HG03196 (cell line): ENCODE measurements at regions not wholly inside any gene's neighbourhood (a gene's known extent, or its start where the extent isn't known, plus 50 kb on each side); places are given as distances from the start of the nearest gene placed in this dataset.
"Not testable (repeated sequence)": the region's sequence is repeated elsewhere in the genome, so short reads cannot be mapped to it uniquely, and the experiment has no call there.

Experiments
- ATAC-seq: cut with Tn5 transposase; IDR thresholded peaks from one replicate; pipeline ENCODE4 v1.9.1; 2021; ENCODE audit not compliant: unreplicated experiment

DNA sequence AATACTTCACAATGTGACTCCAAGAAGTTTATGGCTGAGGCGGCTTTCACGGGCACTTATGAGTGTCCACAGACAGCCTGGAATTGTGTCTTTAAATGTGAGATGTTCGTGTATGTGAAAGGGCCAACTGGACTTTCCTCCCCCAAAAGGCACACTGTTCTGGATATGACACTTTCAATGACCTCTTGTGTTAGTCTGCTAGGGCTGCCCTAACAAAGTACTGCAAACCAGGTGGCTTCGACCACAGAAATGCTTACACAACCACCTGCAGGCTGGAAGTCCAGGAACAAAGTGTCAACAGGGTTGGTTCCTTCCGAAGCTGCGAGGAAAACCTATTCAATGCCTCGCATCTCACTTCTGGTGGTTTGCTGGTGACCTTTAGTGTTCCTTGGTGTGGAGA, 281.7 kb downstream of the ANAPC1 start:
- ATAC-seq = not testable (repeated sequence)

GRCh38 chr2:111605798-111606197, 278.2 kb downstream of the ANAPC1 start:
- ATAC-seq = not testable (repeated sequence)

GRCh38 chr2:111606632-111607031, 277.4 kb downstream of the ANAPC1 start:
- not testable (repeated sequence) for ATAC-seq

- not testable (repeated sequence) for ATAC-seq
Observed at GRCh38 chr2:111609146-111609844, 274.7 kb downstream of the ANAPC1 start.

- not testable (repeated sequence) for ATAC-seq
Observed at GRCh38 chr2:111610035-111610434, 274.0 kb downstream of the ANAPC1 start.

DNA sequence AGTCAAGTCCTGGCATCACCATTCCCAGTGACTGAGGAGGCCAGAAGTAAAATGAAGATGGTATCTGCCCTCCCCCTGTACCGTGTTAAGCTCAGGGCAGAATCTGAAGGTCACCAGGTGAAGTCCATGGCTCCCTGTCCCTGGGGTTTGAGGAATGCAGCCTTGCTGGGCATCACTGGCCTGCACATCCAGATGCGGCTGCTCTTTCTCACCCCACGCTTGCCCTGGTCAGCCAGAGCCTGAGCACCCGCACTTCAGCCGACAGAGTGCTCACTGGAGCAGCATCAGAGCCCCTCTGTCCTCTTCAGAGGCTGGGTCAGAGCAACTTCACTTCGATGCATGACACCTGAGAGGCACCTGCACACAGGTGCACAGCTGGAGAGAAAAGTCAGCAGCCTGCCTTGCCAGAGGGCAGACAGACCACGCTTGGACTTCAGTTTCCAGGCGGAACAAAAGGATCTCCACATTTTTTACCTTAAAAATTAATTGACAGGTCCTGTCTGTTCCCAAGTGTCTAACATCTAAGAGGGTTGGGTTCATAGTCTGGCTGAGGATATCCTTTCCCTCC, 267.3 kb downstream of the ANAPC1 start:
- no peak for ATAC-seq

DNA sequence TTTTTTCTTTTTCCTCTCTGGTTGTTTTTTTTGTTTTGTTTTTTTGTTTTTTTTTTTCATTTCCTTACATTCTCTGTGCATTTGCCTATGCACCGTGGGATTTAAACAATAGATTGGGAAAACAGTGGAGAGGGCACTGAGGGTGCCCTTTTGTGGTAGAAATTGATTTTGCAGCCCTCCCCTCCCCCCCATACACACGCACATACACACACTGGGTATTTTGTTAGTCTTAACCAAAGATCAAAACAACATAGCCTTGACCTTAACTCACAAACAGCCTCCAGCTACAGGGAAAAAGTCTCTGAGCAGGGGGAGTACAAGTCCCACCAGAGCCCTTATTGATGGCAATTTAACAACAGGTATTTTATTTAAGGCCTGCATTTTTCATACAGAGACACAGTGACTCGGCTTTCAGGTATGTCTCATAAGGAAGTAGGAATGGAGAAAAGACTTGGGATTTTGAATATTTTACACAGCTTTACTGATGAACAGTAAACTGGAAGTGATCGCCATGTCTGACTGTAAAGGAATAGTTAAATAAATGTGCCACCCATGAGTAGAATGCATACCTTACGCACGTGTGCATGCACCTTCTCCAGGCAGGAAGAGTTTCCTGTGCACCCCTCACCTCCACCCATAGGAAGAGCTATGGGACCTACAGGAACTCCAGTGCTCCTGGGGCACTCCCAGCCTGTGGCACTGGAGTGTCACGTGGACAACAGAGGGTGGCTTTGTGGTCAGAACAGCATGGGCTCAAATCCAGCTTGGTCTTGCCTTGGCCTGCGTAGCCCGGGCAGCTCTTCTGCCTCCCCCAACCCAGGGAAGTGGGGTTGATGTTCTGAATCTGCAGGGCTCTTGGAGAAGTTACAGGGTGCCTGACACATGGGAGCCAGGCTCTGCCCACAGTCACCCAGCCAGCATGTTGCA, 266.4 kb downstream of the ANAPC1 start:
- no peak for ATAC-seq

DNA sequence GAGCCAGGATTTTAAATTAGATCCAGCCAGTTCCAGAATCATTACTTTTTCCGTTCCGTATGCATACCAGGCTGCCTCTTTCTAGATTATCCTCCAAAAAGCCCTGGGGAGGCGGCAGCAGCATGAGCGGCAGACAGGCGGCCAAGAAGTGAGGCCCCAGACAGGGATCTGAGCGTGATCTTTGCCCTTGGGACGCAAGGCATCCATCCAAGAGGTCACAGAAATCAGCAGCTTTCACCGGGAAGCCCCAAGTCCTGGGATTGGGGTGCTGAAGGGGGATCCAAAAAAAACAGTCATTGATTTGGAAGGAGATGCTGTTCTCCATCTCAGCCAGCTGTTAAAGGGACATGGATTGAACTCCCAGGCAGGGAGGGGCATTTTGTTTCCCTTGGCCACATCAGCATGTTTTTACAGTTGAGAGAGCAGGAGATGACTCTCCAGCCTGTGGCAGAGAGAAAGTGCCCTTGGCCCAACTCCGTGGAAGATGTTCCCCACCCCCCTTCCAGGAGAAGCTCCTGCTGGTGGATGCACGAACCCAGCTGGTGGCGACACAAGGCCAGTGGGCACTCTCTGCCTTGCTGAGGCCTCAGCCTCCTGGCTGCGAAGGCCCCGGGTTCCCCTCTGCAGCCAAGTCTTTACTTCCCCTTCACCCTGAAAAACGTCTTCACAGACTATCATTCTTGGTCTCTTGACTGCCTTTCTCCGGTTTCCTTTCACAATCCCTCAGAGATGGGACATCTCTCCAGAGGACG, 265.6 kb downstream of the ANAPC1 start:
- ATAC-seq = no peak

DNA sequence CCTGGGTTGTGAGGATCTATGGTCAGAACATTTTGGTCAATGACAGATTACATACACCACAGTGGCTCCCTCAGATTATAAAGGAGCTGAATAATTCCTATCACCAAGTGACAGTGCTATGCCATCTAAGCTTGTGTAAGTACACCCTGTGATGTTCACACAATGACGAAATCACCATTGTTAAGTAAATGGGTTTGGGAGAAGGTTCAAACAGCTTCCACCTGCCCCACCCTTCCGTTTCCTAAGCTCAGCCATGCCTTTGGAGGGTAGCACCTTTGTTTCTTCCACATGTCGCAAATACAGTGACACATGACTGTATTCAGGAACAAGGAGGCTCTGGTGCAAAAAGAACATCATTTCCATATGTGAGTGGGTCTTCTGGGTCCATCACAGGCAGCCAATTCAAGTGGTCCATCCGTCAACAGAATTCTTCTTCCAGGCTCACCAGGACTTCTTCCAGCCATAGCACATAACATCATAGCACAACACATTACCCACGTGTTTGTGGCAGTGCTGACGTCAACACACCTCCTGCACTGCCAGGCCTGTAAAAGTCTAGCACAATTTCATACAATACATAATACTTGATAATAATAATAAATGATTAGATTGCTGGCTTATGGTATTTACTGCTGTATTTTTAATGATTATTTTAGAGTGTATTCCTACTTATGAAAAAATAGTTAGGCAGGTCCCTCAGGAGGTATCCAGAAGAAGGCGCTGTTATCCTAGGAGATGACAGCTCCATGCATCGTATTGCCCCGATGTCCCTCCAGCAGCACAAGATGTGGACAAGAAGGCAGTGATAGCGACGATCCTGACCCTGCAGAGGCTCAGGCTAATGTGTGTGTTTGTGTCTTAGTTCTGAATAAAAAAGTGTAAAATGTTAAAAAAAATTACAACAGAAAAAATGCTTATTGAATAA, 264.8 kb downstream of the ANAPC1 start:
- no peak for ATAC-seq

DNA sequence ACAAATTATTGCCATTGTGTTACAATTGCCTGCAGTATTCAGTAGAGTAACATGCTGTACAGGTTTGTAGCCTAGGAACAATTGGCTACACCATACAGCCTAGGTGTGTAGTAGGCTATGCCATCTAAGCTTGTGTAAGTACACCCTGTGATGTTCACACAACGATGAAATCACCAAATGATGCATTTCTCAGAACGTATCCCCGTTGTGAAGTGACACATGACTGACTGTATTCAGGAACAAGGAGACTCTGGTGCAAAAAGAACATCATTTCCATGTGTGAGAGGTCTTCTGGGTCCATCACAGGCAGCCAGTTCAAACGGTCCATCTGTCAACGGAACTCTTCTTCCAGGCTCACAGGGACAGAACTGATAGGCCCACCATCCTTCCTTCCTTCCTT, 263.7 kb downstream of the ANAPC1 start:
- ATAC-seq = no peak

GRCh38 chr2:111622859-111623258, 261.1 kb downstream of the ANAPC1 start:
- no peak for ATAC-seq

DNA sequence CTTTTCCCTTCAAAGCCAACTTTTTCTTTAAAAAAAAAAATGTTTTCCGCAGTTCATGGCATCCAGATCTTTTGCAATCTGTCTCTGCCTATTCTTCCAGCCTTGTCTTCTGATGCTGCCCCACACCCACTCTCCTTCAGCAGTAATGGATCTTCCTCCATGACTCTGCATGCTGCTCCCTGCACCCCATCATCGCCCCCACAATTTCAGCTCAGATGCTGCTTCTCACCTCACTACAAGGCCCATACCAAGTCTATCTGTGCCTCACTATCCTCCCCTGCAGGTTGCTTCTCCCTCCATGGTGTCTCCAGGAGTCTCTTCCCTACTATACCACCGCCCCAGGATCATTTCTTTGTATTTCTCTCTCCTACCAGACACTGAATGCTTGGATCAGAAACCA, 260.6 kb downstream of the ANAPC1 start:
- ATAC-seq = no peak

DNA sequence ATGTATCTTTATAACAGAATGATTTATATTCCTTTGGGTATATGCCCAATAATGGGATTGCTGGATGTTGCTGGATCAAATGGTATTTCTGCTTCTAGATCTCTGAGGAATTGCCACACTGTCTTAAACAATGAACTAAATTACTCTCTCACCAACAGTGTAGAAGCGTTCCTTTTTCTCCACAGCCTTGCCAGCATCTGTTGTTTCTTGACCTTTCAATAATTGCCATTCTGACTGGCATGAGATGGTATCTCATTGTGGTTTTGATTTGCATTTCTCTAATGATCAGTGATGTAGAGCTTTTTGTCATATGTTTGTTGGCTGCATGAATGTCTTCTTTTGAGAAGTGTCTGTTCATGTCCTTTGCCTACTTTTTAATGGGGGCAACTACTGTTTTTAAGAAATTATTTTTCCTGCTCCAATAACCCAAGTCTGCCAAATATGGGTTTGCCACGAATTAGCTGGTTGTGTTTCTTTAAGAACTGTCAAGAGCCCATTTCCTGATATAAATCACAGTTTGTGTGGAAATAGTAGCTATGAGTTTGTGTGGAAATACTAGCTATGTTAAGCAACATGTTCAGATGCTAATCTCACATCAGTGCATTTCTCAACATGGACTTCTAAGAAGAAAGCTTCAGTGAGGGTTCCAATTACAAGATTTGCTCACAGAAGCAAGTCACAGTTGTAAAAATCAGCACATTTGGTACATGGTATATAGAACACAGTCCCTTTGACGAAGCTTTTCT, 259.4 kb downstream of the ANAPC1 start:
- ATAC-seq = no peak

- not testable (repeated sequence) for ATAC-seq
Observed at GRCh38 chr2:111625157-111625537, 258.8 kb downstream of the ANAPC1 start.

- no peak for ATAC-seq
Observed at GRCh38 chr2:111626037-111626864, 257.7 kb downstream of the ANAPC1 start.

DNA sequence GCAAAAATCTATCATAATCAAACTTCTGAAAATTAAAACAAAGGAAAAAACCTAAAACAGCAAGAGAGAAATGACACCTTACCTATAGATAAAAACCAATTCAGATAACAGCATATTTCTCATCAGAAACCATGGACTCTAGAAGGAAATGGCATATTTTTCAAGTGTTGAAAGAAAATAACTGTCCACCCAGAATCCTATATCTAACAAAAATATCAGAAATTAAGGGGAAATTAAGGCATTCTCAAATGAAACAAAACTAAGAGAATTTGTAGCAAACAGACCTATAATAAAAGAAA, 257.2 kb downstream of the ANAPC1 start:
- ATAC-seq = no peak

- no peak for ATAC-seq
Observed at GRCh38 chr2:111627256-111627655, 256.7 kb downstream of the ANAPC1 start.

GRCh38 chr2:111628221-111628620, 255.8 kb downstream of the ANAPC1 start:
- ATAC-seq = no peak

DNA sequence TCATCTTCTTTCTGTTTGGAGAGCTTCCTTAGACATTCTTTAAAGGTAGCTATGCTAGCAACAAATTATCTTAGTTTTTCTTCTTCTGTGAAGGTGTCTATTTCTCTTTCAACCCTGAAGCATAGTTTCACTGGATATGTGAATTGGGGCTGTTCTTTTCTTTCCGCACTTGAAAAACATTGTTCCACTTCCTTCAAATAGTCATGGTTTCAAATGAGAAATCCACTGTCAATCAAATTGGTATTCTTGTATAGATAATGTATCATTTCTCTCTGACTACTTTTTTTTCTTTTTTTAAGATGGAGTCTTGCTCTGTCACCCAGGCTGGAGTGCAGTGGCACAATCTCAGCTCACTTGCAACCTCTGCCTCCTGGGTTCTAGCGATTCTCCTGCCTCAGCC, 254.0 kb downstream of the ANAPC1 start:
- ATAC-seq = no peak
